Skeletal muscle satellite cell (primary cell): ENCODE measurements at regions not wholly inside any gene's neighbourhood (a gene's known extent, or its start where the extent isn't known, plus 50 kb on each side); places are given as distances from the start of the nearest gene placed in this dataset.
"Not testable (repeated sequence)": the region's sequence is repeated elsewhere in the genome, so short reads cannot be mapped to it uniquely, and the experiment has no call there.

Experiments
- H3K27me3 ChIP-seq: 2 replicates; pipeline ENCODE4 v1.7.0; 2013; ENCODE audit warnings: low read length; ENCODE audit not compliant: control insufficient read depth, insufficient read depth
- H3K36me3 ChIP-seq: 2 replicates; pipeline ENCODE4 v1.7.0; 2013; ENCODE audit warnings: mild to moderate bottlenecking, control low read depth, low read length; ENCODE audit not compliant: insufficient read depth
- H3K4me1 ChIP-seq: 2 replicates; pipeline ENCODE4 v1.7.0; 2013; ENCODE audit warnings: low read length; ENCODE audit not compliant: control insufficient read depth, insufficient read depth
- H3K4me2 ChIP-seq: 2 replicates; pipeline ENCODE4 v1.7.0; 2013; ENCODE audit warnings: mild to moderate bottlenecking, low read length
- H3K4me3 ChIP-seq: 2 replicates; pipeline ENCODE4 v1.7.0; 2013; ENCODE audit warnings: low read length
- H3K9ac ChIP-seq: 2 replicates; pipeline ENCODE4 v1.7.0; 2013; ENCODE audit warnings: mild to moderate bottlenecking, low read depth, low read length, moderate library complexity
- H3K9me3 ChIP-seq: replicated peaks from 2 replicates; pipeline ENCODE4 v1.7.0; 2013; ENCODE audit warnings: mild to moderate bottlenecking, control low read depth, low read length

GRCh38 chr2:109711230-109712122 lies 82.6 kb upstream of the RGPD5 start:
- H3K4me2 ChIP-seq: no peak overlapping the region
- no peaks in the 10 kb centered on the region for H3K9me3 ChIP-seq
- H3K4me3 ChIP-seq: no peak overlapping the region
- peaks cover 46% of the 10 kb centered on the region for H3K27me3 ChIP-seq
- no peaks in the 10 kb centered on the region for H3K36me3 ChIP-seq
- no peak overlapping the region for H3K9ac ChIP-seq
- H3K4me1 ChIP-seq: no peaks in the 10 kb centered on the region

DNA sequence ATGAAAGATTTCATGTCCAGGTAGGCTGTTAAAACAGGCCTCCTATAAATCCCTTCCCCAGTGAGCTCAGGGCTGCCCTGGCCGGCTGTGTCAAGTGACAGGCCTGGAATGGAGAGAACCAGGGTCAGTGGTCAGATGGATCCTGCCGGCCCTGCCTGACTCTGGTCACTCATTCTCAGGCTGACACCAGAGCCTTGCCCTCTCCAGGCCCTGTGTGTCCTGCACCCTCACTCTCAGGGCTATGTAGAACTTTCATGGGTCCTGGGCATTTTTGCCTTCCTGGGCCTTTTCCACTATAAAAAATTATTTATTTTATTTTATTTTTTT lies 82.0 kb upstream of the RGPD5 start:
- Histone ChIP-seq H3K4me3 (no peak overlapping the region), H3K9ac (no peak overlapping the region), H3K9me3 (no peaks in the 10 kb centered on the region), H3K4me2 (no peak overlapping the region), H3K4me1 (no peaks in the 10 kb centered on the region), H3K36me3 (no peaks in the 10 kb centered on the region), H3K27me3 (peaks cover 46% of the 10 kb centered on the region)

- H3K4me1 ChIP-seq: no peaks in the 10 kb centered on the region
- H3K4me3 ChIP-seq: no peak overlapping the region
- no peak overlapping the region for H3K4me2 ChIP-seq
- no peaks in the 10 kb centered on the region for H3K36me3 ChIP-seq
- peaks cover 39% of the 10 kb centered on the region for H3K27me3 ChIP-seq
- no peaks in the 10 kb centered on the region for H3K9me3 ChIP-seq
- H3K9ac ChIP-seq: no peak overlapping the region
Observed at GRCh38 chr2:109712746-109713145, 81.4 kb upstream of the RGPD5 start.

DNA sequence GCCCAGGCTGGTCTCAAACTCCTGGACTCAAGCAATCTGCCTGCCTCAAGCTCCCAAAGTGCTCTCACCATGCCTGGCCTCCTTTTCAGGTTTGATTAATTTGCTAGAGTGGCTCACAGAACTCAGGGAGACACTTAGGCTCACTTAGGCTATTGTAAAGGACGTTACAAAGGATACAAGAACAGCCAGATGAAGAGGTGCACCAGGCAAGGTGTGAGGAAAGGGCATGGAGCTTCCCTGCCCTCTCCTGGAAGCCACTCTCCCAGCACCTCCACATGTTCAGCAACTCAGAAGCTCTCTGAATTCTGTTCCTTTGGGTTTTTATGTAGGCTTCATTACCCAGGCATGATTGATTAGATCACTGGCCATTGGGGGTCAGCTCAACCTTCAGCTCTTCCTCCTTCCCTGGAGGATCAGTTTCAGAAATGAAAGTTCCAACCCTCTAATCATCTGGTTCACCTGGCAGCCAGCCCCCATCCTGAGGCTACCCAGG lies 78.7 kb upstream of the RGPD5 start:
- Histone ChIP-seq H3K9me3 (no peaks in the 10 kb centered on the region), H3K36me3 (no peaks in the 10 kb centered on the region), H3K9ac (no peak overlapping the region), H3K4me1 (no peaks in the 10 kb centered on the region), H3K4me2 (no peak overlapping the region), H3K4me3 (no peak overlapping the region), H3K27me3 (peaks cover 50% of the 10 kb centered on the region)

DNA sequence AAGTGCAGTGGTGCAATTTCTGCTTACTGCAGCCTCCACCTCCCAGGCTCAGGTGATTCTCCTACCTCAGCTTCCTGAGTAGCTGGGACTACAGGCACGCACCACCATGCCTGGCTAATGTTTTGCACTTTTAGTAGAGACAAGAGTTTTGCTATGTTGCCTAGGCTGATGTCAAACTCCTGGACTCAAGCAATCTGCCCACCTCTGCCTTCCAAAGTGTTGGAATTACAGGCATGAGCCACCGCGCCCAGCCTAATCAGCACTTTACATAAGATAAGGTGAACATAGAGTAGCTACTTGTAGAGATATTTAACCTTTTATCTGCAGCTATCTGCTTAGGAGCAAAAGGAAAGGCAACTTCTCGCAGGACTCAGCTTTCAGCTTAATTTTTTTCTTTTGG lies 77.5 kb upstream of the RGPD5 start:
- not testable (repeated sequence) for H3K36me3 ChIP-seq, H3K4me2 ChIP-seq, H3K4me3 ChIP-seq, H3K9me3 ChIP-seq, H3K4me1 ChIP-seq, H3K9ac ChIP-seq
- H3K27me3 ChIP-seq: peaks cover 50% of the 10 kb centered on the region

DNA sequence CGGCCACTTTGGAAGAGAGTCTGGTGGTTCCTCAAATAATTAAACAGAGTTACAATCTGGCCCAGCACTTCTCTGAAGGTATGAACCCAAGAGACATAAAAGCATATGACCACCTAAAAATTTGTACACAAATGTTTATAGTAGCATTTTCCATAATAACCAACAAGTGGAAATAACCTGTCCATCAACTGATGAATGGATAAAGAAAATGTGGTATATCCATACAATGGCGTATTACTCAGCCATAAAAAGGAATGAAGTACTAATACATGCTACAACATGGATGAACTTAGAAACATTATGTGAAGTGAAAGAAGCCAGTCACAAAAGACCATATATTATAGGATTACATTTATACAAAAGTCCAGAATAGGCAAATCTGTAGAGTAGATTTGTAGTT lies 76.0 kb upstream of the RGPD5 start:
- no peaks in the 10 kb centered on the region for H3K9me3 ChIP-seq
- no peaks in the 10 kb centered on the region for H3K36me3 ChIP-seq
- no peak overlapping the region for H3K9ac ChIP-seq
- H3K4me3 ChIP-seq: no peak overlapping the region
- no peaks in the 10 kb centered on the region for H3K4me1 ChIP-seq
- peaks cover 56% of the 10 kb centered on the region for H3K27me3 ChIP-seq
- H3K4me2 ChIP-seq: no peak overlapping the region

- no peak overlapping the region for H3K4me2 ChIP-seq
- no peaks in the 10 kb centered on the region for H3K36me3 ChIP-seq
- no peaks in the 10 kb centered on the region for H3K9me3 ChIP-seq
- H3K4me1 ChIP-seq: no peaks in the 10 kb centered on the region
- peaks cover 55% of the 10 kb centered on the region for H3K27me3 ChIP-seq
- H3K9ac ChIP-seq: no peak overlapping the region
- no peak overlapping the region for H3K4me3 ChIP-seq
Observed at GRCh38 chr2:109719871-109720270, 74.2 kb upstream of the RGPD5 start.

GRCh38 chr2:109720380-109721106 lies 73.6 kb upstream of the RGPD5 start:
- Histone ChIP-seq H3K9me3 (no peaks in the 10 kb centered on the region), H3K36me3 (no peaks in the 10 kb centered on the region), H3K27me3 (peaks cover 61% of the 10 kb centered on the region), H3K4me1 (no peaks in the 10 kb centered on the region), H3K9ac (no peak overlapping the region), H3K4me2 (no peak overlapping the region), H3K4me3 (no peak overlapping the region)

DNA sequence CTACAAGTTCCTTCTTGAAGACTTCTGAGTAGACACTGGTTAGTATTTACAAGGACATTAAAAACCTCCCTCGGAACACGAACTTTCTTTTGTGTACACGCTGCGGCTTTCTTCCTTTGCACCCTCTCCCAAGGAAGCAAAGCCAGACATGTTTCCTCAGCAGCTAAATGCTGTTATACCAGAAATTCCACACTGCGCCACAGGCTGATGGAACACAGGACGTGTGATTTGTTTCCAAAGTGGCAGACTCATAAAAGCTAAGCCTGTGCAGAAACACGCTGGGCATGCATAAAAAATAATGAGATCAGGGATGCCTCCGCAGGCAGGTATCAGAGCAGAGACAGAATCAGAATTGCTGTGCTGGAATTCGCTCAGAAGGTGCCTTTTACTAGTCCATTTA lies 73.0 kb upstream of the RGPD5 start:
- Histone ChIP-seq H3K9me3 (no peaks in the 10 kb centered on the region), H3K4me2 (no peak overlapping the region), H3K4me1 (no peaks in the 10 kb centered on the region), H3K9ac (no peak overlapping the region), H3K36me3 (no peaks in the 10 kb centered on the region), H3K4me3 (no peak overlapping the region), H3K27me3 (peaks cover 60% of the 10 kb centered on the region)

DNA sequence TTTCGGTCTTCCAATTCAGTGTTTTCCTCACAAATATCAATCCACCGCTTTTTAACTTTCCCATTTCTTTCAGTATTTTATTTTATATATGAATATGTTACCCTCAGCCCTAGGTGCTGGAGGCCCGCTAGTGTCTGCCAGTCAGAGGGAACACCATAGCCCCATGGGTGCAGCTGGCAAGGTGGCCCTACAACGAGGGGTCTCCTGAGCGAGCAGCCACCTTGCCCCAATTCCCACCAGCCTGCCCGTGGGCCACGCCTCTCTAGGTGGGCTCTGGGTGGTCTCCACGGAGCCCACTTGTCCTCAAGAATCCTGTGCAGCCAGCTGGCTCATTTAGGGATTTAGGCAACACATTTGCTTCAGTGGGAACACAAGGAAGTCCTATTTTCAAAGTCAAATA lies 72.5 kb upstream of the RGPD5 start:
- no peaks in the 10 kb centered on the region for H3K9me3 ChIP-seq
- no peaks in the 10 kb centered on the region for H3K4me1 ChIP-seq
- H3K27me3 ChIP-seq: peaks cover 63% of the 10 kb centered on the region
- H3K4me3 ChIP-seq: no peak overlapping the region
- H3K9ac ChIP-seq: no peak overlapping the region
- H3K36me3 ChIP-seq: no peaks in the 10 kb centered on the region
- no peak overlapping the region for H3K4me2 ChIP-seq

DNA sequence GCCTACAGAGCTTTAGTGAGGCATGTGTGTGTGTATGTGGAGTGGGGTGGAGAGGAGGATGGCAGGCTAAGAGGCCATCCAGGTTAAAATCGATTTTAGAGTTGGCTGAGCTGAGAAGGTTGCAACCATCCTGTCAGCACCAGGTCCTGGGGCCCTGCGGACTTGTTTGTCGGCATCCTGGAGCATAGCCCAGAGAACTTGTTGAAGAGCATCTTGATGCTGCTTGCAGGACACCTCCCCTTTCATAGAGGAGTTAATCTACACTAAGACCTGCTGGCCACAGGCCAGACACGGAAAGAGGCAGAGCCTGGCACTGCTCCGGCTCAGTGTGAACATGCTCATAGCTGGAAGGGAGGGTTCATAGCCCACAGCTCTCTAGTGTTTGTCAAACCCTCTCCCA lies 72.1 kb upstream of the RGPD5 start:
- peaks cover 65% of the 10 kb centered on the region for H3K27me3 ChIP-seq
- no peak overlapping the region for H3K4me2 ChIP-seq

GRCh38 chr2:109722640-109723039 lies 71.5 kb upstream of the RGPD5 start:
- H3K36me3 ChIP-seq, H3K9me3 ChIP-seq, H3K4me3 ChIP-seq, H3K4me1 ChIP-seq, H3K4me2 ChIP-seq, H3K9ac ChIP-seq: not testable (repeated sequence)
- peaks cover 71% of the 10 kb centered on the region for H3K27me3 ChIP-seq

More for the DNA sequence above, 72.1 kb upstream of the RGPD5 start:
- H3K4me3 ChIP-seq: no peak overlapping the region
- no peaks in the 10 kb centered on the region for H3K9me3 ChIP-seq
- H3K9ac ChIP-seq: no peak overlapping the region
- no peaks in the 10 kb centered on the region for H3K36me3 ChIP-seq
- no peaks in the 10 kb centered on the region for H3K4me1 ChIP-seq
